GM21423 (cell line): ENCODE measurements at regions not wholly inside any gene's neighbourhood (a gene's known extent, or its start where the extent isn't known, plus 50 kb on each side); places are given as distances from the start of the nearest gene placed in this dataset.

ENCODE experiments used
- ATAC-seq: cut with Tn5 transposase; IDR thresholded peaks from one replicate; pipeline ENCODE4 v1.9.1; 2021; ENCODE audit warnings: mild to moderate bottlenecking, moderate library complexity; ENCODE audit not compliant: unreplicated experiment

GRCh38 chrX:10800796-10801195 is 180.4 kb upstream of the MID1 start:
- ATAC-seq, result no peak

GRCh38 chrX:10811111-10811510 is 190.7 kb upstream of the MID1 start:
- ATAC-seq, result no peak

GRCh38 chrX:10813761-10814160 is 193.4 kb upstream of the MID1 start:
- no peak for ATAC-seq

GRCh38 chrX:10818651-10819050 is 198.3 kb upstream of the MID1 start:
- ATAC-seq, result no peak

GRCh38 chrX:10819973-10820372 is 199.6 kb upstream of the MID1 start:
- no peak for ATAC-seq

GRCh38 chrX:10821293-10821692 is 200.9 kb upstream of the MID1 start:
- ATAC-seq, result no peak

- no peak for ATAC-seq
Measured at GRCh38 chrX:10828036-10828435, 207.7 kb upstream of the MID1 start.

- no peak for ATAC-seq
Measured at GRCh38 chrX:10828640-10829039, 208.3 kb upstream of the MID1 start.

- ATAC-seq, result no peak
Measured at GRCh38 chrX:10831716-10832502, 211.5 kb upstream of the MID1 start.

GRCh38 chrX:10833299-10834169 is 213.1 kb upstream of the MID1 start:
- no peak for ATAC-seq

- no peak for ATAC-seq
Measured at GRCh38 chrX:10841579-10841978, 221.2 kb upstream of the MID1 start.

- no peak for ATAC-seq
Measured at GRCh38 chrX:10842646-10843045, 222.3 kb upstream of the MID1 start.

- ATAC-seq, result no peak
Measured at GRCh38 chrX:10847333-10847732, 226.9 kb upstream of the MID1 start.

GRCh38 chrX:10851809-10852208 is 231.4 kb upstream of the MID1 start:
- no peak for ATAC-seq

- no peak for ATAC-seq
Measured at GRCh38 chrX:10854594-10854993, 234.2 kb upstream of the MID1 start.

GRCh38 chrX:10855845-10856244 is 235.5 kb upstream of the MID1 start:
- ATAC-seq, result no peak

- ATAC-seq, result no peak
Measured at GRCh38 chrX:10856797-10857196, 236.4 kb upstream of the MID1 start.

- no peak for ATAC-seq
Measured at GRCh38 chrX:10859353-10859752, 239.0 kb upstream of the MID1 start.

GRCh38 chrX:10875995-10876394 is 235.1 kb upstream of the HCCS start:
- ATAC-seq, result peak; percentile 68

GRCh38 chrX:10882484-10882883 is 228.6 kb upstream of the HCCS start:
- no peak for ATAC-seq

- no peak for ATAC-seq
Measured at GRCh38 chrX:10884246-10884645, 226.9 kb upstream of the HCCS start.

GRCh38 chrX:10892621-10893225 is 218.4 kb upstream of the HCCS start:
- ATAC-seq, result no peak
